GM12874 (cell line): ENCODE measurements at regions not wholly inside any gene's neighbourhood (a gene's known extent, or its start where the extent isn't known, plus 50 kb on each side); places are given as distances from the start of the nearest gene placed in this dataset.

Experiments used
- TF ChIP-seq, protein P1 (sequence below): IDR thresholded peaks from 2 replicates; pipeline ENCODE4 v1.5.1; 2011; ENCODE audit warnings: low read depth, mild to moderate bottlenecking, control low read depth, low read length, moderate library complexity; ENCODE audit not compliant: insufficient read depth

DNA sequence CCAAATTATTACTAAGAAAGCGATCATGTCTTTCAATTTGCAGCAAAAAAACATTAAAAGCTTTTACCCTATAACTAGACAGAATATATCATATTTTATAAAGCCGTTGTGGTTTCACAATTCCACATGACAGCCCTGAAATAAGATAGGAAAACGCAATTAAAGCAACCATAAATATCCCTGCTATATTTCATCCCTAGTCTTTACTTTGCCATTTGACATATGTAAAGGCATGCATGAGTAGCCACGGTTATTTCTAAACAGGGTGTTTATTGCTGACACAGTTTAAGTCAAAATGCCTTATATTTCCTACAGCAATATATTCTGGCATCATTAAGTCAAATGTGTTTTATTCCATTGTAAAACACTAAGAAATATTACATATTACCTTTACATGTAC lies 239.9 kb downstream of the DSEL start:
- TF ChIP-seq, protein P1, sequence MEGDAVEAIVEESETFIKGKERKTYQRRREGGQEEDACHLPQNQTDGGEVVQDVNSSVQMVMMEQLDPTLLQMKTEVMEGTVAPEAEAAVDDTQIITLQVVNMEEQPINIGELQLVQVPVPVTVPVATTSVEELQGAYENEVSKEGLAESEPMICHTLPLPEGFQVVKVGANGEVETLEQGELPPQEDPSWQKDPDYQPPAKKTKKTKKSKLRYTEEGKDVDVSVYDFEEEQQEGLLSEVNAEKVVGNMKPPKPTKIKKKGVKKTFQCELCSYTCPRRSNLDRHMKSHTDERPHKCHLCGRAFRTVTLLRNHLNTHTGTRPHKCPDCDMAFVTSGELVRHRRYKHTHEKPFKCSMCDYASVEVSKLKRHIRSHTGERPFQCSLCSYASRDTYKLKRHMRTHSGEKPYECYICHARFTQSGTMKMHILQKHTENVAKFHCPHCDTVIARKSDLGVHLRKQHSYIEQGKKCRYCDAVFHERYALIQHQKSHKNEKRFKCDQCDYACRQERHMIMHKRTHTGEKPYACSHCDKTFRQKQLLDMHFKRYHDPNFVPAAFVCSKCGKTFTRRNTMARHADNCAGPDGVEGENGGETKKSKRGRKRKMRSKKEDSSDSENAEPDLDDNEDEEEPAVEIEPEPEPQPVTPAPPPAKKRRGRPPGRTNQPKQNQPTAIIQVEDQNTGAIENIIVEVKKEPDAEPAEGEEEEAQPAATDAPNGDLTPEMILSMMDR: no peak

DNA sequence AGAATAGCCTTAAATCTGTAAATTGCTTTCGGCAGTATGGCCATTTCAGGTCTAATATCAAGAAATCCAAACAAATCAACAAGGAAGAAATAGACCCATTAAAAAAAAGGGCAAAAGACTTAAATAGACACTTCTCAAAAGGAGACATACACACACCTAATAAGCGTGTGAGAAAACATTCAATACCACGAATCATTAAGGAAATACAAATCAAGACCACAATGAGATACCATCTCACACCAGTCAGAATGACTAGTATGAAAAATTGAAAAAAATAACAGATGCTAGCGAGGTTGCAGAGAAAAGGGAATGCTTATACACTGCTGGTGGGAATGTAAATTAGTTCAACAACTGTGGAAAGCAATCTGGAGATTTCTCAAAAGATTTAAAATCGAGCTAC lies 243.2 kb downstream of the DSEL start:
- TF ChIP-seq, protein P1: no peak

DNA sequence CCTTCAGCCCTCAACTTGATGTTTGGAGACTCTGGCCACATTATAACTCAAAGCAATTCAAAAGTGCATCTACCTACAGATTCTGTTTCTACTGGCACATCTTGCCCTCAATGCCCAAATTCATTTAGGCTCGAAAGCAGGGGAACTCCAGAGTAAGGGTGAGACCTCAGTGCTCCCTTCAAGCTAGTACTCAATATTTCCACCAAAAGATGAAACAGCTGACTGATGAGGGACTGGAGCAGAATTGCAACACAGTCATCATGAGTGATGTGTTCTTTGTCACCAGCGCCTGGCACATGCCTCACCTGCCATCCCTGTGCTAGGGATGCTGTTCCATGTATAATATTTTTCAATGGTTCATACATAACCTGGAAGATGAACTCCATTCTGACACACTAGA lies 247.3 kb downstream of the DSEL start:
- TF ChIP-seq, protein P1: no peak

DNA sequence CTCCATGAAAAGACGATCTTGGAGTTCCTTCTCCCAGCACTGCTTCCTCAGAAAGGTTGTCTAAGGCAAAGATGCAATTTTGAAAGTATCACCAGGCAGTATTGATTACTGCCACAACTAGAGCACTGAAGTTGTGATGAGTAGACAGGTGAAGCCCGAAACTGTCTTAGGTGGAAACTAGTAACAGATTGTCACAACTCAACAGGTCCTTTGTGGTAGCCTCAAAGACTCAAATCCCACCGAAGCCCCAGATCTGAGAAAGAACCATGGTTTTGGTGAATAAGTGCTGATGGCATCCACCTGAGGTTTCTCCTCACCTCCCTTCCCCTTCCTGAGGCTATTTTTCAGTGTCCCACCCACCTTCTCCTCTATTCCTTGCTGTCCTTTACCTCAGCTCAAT lies 248.0 kb downstream of the DSEL start:
- TF ChIP-seq, protein P1: no peak

DNA sequence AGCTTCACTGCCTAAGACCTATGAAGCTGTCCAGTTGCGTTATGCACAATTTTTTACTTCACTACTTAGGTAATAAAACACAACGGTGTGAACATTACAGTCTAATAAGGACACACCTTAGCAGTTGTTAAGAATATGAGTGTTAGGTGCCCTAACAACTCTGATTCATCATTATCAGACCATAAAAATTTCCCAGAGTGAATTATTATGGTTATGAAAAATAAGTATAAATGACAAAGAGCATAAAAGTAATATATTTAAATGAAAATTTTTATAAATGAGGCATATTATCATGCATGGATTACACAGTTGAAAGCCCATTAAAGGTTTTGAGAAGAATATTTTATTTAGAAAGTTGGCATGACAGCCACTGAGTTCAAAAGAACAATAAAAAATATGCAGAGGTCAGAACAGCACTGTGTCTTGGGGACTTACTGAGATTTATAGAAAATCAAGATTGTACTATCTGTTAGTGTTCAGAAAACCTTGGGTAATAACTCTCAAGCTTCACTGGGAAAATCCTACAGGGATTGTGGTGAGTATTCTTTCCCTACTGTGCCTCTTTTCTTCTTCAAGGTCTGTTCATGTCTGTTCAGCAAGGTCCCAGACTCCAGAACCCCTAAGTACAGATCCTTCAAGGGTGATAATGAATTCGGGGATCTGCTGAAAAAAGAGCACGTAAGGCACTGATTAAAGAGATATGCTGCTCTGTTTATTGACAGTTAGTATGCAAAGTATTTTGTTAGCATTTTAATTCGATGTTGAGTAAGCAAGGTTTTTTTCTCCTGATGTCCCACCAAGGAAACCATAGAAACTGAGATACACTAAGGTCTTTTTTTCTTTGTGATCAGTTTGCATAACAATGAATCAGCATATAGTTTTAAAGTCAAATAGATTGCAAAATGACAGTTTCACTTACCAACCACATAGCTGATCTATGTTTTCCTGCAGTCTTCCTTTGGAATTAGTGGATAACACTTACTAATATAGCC lies 250.0 kb downstream of the DSEL start:
- TF ChIP-seq, protein P1: no peak

DNA sequence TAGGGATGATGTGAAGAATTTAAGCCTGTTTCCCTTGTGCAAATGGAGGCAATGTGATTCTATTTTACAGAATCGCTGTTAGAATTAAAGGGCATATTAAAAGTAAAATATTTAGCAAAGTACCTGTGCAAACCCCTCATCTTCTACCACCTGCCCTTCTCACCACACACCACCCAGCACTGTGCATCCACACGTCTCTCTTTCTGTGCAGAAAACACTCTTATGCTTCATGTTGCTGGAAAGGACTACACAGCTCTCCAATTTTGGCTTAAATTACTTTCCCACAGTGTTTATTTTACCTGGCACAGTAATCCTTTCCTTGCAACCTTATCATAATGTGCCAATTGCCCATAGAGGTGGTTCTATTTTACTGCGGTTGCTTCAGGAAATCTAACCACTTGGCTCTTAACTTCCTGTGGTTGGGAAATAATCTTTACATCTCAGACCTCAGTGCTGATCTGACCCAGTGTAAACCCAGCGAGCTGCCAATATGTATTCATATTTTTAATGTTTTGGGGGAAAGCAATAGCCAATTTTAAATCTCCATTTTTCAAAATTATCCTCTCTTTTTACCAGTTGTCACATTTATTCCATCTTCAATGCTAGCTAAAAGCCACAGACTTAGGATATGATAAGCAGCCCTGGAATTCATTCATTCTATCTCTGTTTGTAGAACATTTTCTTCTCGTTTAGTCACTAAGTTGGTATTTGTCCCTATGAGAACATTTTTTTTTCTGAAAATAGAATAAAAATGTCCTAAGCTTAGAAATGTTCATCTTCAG lies 250.9 kb downstream of the DSEL start:
- TF ChIP-seq, protein P1: no peak

DNA sequence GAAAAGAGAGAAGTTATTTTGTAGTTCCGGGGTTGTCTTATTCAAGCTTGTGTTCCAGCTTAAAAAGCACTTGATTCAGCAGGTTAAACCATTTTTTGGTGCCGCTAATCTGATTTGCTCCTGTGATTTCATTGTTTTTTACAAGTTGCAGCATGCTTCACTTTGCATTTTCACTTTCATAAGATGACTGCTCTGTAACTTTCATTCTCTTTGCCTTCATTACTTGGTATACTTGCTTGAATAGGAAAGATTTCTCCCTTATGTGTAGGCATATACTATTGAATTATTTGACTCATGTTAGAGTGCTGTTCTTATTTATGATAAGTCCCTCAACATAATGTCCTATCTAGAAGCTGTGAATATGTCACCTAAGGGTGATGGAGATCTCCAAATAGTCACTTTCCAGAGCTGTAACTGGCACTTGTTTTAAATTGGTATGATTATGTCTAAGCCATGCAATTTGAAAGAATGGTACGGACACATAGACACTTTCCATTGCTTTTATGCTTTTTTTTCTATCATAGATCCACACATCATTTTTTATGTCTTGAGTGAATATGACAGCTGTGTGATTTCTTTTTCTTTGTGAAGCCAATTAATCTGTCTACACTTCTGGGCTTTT lies 254.5 kb downstream of the DSEL start:
- TF ChIP-seq, protein P1: no peak
